MV-4-11 (cell line): ENCODE measurements at regions not wholly inside any gene's neighbourhood (a gene's known extent, or its start where the extent isn't known, plus 50 kb on each side); places are given as distances from the start of the nearest gene placed in this dataset.

Source experiments
- DNase-seq: peaks from one replicate; lab custom pipeline; 2025; lab: John Stamatoyannopoulos, UW

- DNase-seq = no peak
Measured at GRCh38 chr9:18073002-18073401, 401.0 kb upstream of the ADAMTSL1 start.

GRCh38 chr9:18074041-18074440 is 399.9 kb upstream of the ADAMTSL1 start:
- DNase-seq = no peak

- DNase-seq = no peak
Measured at GRCh38 chr9:18075253-18075952, 398.6 kb upstream of the ADAMTSL1 start.

GRCh38 chr9:18077941-18078678 is 395.8 kb upstream of the ADAMTSL1 start:
- no peak for DNase-seq

- DNase-seq = no peak
Measured at GRCh38 chr9:18092138-18092537, 381.8 kb upstream of the ADAMTSL1 start.

- DNase-seq = no peak
Measured at GRCh38 chr9:18106006-18106560, 367.9 kb upstream of the ADAMTSL1 start.

GRCh38 chr9:18109675-18110074 is 364.3 kb upstream of the ADAMTSL1 start:
- no peak for DNase-seq

- no peak for DNase-seq
Measured at GRCh38 chr9:18111146-18111545, 362.8 kb upstream of the ADAMTSL1 start.

- DNase-seq = no peak
Measured at GRCh38 chr9:18114559-18115475, 359.1 kb upstream of the ADAMTSL1 start.

GRCh38 chr9:18118268-18118667 is 355.7 kb upstream of the ADAMTSL1 start:
- no peak for DNase-seq

GRCh38 chr9:18122171-18122570 is 351.8 kb upstream of the ADAMTSL1 start:
- DNase-seq = no peak

GRCh38 chr9:18124760-18125159 is 349.2 kb upstream of the ADAMTSL1 start:
- DNase-seq = no peak

- DNase-seq = no peak
Measured at GRCh38 chr9:18126831-18127498, 347.0 kb upstream of the ADAMTSL1 start.

- DNase-seq = no peak
Measured at GRCh38 chr9:18127499-18127875, 346.5 kb upstream of the ADAMTSL1 start.

GRCh38 chr9:18129809-18130334 is 344.1 kb upstream of the ADAMTSL1 start:
- no peak for DNase-seq

GRCh38 chr9:18136354-18136994 is 337.5 kb upstream of the ADAMTSL1 start:
- no peak for DNase-seq

- DNase-seq = no peak
Measured at GRCh38 chr9:18137815-18138214, 336.1 kb upstream of the ADAMTSL1 start.

- DNase-seq = no peak
Measured at GRCh38 chr9:18138656-18139055, 335.3 kb upstream of the ADAMTSL1 start.

GRCh38 chr9:18141681-18142080 is 332.3 kb upstream of the ADAMTSL1 start:
- no peak for DNase-seq

- no peak for DNase-seq
Measured at GRCh38 chr9:18143073-18143745, 330.7 kb upstream of the ADAMTSL1 start.
